H9 (cell line): ENCODE measurements at regions not wholly inside any gene's neighbourhood (a gene's known extent, or its start where the extent isn't known, plus 50 kb on each side); places are given as distances from the start of the nearest gene placed in this dataset.

Experiments
- DNase-seq: peaks from one replicate; pipeline ENCODE4 v3.0.0-alpha.2; 2017
- H2AFZ ChIP-seq: one replicate; pipeline ENCODE4 v1.6.1; 2013; ENCODE audit warnings: mild to moderate bottlenecking, low read length, control low read depth, moderate library complexity
- H2AK5ac ChIP-seq: 2 replicates; pipeline ENCODE4 v1.6.1; 2013; ENCODE audit warnings: low read length, control low read depth, mixed read lengths; ENCODE audit not compliant: insufficient read length
- H2BK120ac ChIP-seq: one replicate; pipeline ENCODE4 v1.6.1; 2013; ENCODE audit warnings: low read depth, mild to moderate bottlenecking, low read length, control low read depth, inconsistent platforms; ENCODE audit not compliant: poor library complexity, severe bottlenecking
- H2BK12ac ChIP-seq: 2 replicates; pipeline ENCODE4 v1.6.1; 2013; ENCODE audit warnings: low read length, control low read depth, mixed read lengths, low read depth; ENCODE audit not compliant: insufficient read length
- H2BK15ac ChIP-seq: 2 replicates; pipeline ENCODE4 v1.6.1; 2013; ENCODE audit warnings: low read depth, low read length, control low read depth
- H2BK20ac ChIP-seq: one replicate; pipeline ENCODE4 v1.6.1; 2013; ENCODE audit warnings: low read depth, mild to moderate bottlenecking, low read length, control low read depth, inconsistent platforms; ENCODE audit not compliant: poor library complexity, severe bottlenecking
- H2BK5ac ChIP-seq: 2 replicates; pipeline ENCODE4 v1.6.1; 2013; ENCODE audit warnings: low read length, control low read depth, mixed read lengths; ENCODE audit not compliant: insufficient read length
- H3K14ac ChIP-seq: 2 replicates; pipeline ENCODE4 v1.6.1; 2013; ENCODE audit warnings: low read length, control low read depth; ENCODE audit not compliant: insufficient read depth
- H3K18ac ChIP-seq: 2 replicates; pipeline ENCODE4 v1.6.1; 2013; ENCODE audit warnings: low read depth, mild to moderate bottlenecking, mixed read lengths, low read length, control low read depth; ENCODE audit not compliant: insufficient read length
- H3K23ac ChIP-seq: 2 replicates; pipeline ENCODE4 v1.6.1; 2013; ENCODE audit warnings: low read length, control low read depth, mixed read lengths, low read depth; ENCODE audit not compliant: insufficient read length
- H3K23me2 ChIP-seq: 2 replicates; pipeline ENCODE4 v1.6.1; 2013; ENCODE audit warnings: low read depth, mild to moderate bottlenecking, mixed read lengths, low read length, control low read depth; ENCODE audit not compliant: insufficient read length, poor library complexity, severe bottlenecking
- H3K27ac ChIP-seq: 2 replicates; pipeline ENCODE4 v1.5.1; 2013; ENCODE audit warnings: low read length, control low read depth, mixed read lengths, low read depth; ENCODE audit not compliant: insufficient read length
- H3K27me3 ChIP-seq: 2 replicates; pipeline ENCODE4 v1.6.1; 2013; ENCODE audit warnings: low read length, control low read depth, inconsistent platforms; ENCODE audit not compliant: insufficient read depth
- H3K4ac ChIP-seq: 2 replicates; pipeline ENCODE4 v1.6.1; 2013; ENCODE audit warnings: low read depth, mild to moderate bottlenecking, control low read depth, inconsistent platforms, low read length, moderate library complexity
- H3K4me1 ChIP-seq: 2 replicates; pipeline ENCODE4 v1.6.1; 2013; ENCODE audit warnings: low read length, control low read depth, inconsistent platforms; ENCODE audit not compliant: insufficient read depth
- H3K4me2 ChIP-seq: 2 replicates; pipeline ENCODE4 v1.6.1; 2013; ENCODE audit warnings: low read length, control low read depth, mixed read lengths; ENCODE audit not compliant: insufficient read length, insufficient read depth
- H3K56ac ChIP-seq: 2 replicates; pipeline ENCODE4 v1.6.1; 2013; ENCODE audit warnings: low read depth, mild to moderate bottlenecking, mixed read lengths, low read length, control low read depth; ENCODE audit not compliant: insufficient read length
- H3K79me1 ChIP-seq: 2 replicates; pipeline ENCODE4 v1.6.1; 2013; ENCODE audit warnings: low read depth, mild to moderate bottlenecking, moderate library complexity, low read length, control low read depth, inconsistent platforms; ENCODE audit not compliant: insufficient read depth, poor library complexity, severe bottlenecking
- H3K79me2 ChIP-seq: 2 replicates; pipeline ENCODE4 v1.6.1; 2013; ENCODE audit warnings: low read length, control low read depth, inconsistent platforms; ENCODE audit not compliant: insufficient read depth
- H3K9ac ChIP-seq: 2 replicates; pipeline ENCODE4 v1.6.1; 2013; ENCODE audit warnings: low read length, control low read depth, mixed read lengths; ENCODE audit not compliant: insufficient read length; ENCODE audit errors: extremely low read depth
- H3K9me3 ChIP-seq: one replicate; pipeline ENCODE4 v1.6.1; 2013; ENCODE audit warnings: low read depth, low read length, inconsistent platforms; ENCODE audit not compliant: control insufficient read depth
- H3T11ph ChIP-seq: one replicate; pipeline ENCODE4 v1.6.1; 2013; ENCODE audit warnings: mild to moderate bottlenecking, low read length, control low read depth, inconsistent platforms
- H4K20me1 ChIP-seq: one replicate; pipeline ENCODE4 v1.6.1; 2013; ENCODE audit not compliant: control insufficient read depth, insufficient read length, insufficient read depth
- H4K5ac ChIP-seq: 2 replicates; pipeline ENCODE4 v1.6.1; 2013; ENCODE audit warnings: low read depth, mild to moderate bottlenecking, mixed read lengths, low read length, control low read depth; ENCODE audit not compliant: insufficient read length
- H4K8ac ChIP-seq: replicated peaks from 2 replicates; pipeline ENCODE4 v1.6.1; 2013; ENCODE audit warnings: low read length, control low read depth, mixed read lengths, low read depth; ENCODE audit not compliant: insufficient read length
- H4K91ac ChIP-seq: 2 replicates; pipeline ENCODE4 v1.6.1; 2013; ENCODE audit warnings: low read depth, mild to moderate bottlenecking, moderate library complexity, mixed read lengths, low read length, control low read depth; ENCODE audit not compliant: insufficient read length
- H3K27ac Mint-ChIP-seq, 3 experiments: 2 replicates in 2 of 3; 3 replicates in 1 of 3; pipeline ENCODE4 v1.8.0; 2020 to 2021; ENCODE audit warnings: mixed read lengths in 3 of 3, mild to moderate bottlenecking in 1 of 3, moderate library complexity in 1 of 3
- H3K27me3 Mint-ChIP-seq: 2 replicates; pipeline ENCODE4 v1.8.0; 2021; ENCODE audit warnings: low read depth, mild to moderate bottlenecking, moderate library complexity, mixed read lengths
- H3K36me3 Mint-ChIP-seq, 3 experiments: 2 replicates in 2 of 3; 3 replicates in 1 of 3; pipeline ENCODE4 v1.8.0; 2020 to 2021; ENCODE audit warnings: low read depth in 3 of 3, mixed read lengths in 3 of 3; ENCODE audit not compliant: insufficient read depth in 1 of 3
- H3K4me1 Mint-ChIP-seq, 2 experiments: 2 replicates each; pipeline ENCODE4 v1.8.0; 2020; ENCODE audit warnings: mixed read lengths in 2 of 2
- H3K4me3 Mint-ChIP-seq, 2 experiments: 2 replicates in 1 of 2; 3 replicates in 1 of 2; pipeline ENCODE4 v1.8.0; 2020 to 2021; ENCODE audit warnings: mild to moderate bottlenecking in 2 of 2, mixed read lengths in 2 of 2, moderate library complexity in 1 of 2
- H3K9me3 Mint-ChIP-seq, 2 experiments: 2 replicates in 1 of 2; 3 replicates in 1 of 2; pipeline ENCODE4 v1.8.0; 2020; ENCODE audit warnings: mild to moderate bottlenecking in 2 of 2, mixed read lengths in 2 of 2, moderate library complexity in 1 of 2
- WGBS: extraction: QIAGEN DNeasy Blood & Tissue Kit; methylation state at CpG from one replicate; pipeline ENCODE4 v1.1.7; 2013; ENCODE audit warnings: missing lambda C conversion rate, low lambda C conversion rate, mixed read lengths; ENCODE audit not compliant: insufficient read length; ENCODE audit errors: extremely low coverage; 5-methylcytosine and 5-hydroxymethylcytosine counted together
- TF ChIP-seq, protein P1 (sequence below): fragments of 200-600 bp; sonication (generic); conservative IDR thresholded peaks from 3 replicates; pipeline ENCODE4 v1.8.0; 2021; ENCODE audit warnings: antibody characterized with exemption, mild to moderate bottlenecking

DNA sequence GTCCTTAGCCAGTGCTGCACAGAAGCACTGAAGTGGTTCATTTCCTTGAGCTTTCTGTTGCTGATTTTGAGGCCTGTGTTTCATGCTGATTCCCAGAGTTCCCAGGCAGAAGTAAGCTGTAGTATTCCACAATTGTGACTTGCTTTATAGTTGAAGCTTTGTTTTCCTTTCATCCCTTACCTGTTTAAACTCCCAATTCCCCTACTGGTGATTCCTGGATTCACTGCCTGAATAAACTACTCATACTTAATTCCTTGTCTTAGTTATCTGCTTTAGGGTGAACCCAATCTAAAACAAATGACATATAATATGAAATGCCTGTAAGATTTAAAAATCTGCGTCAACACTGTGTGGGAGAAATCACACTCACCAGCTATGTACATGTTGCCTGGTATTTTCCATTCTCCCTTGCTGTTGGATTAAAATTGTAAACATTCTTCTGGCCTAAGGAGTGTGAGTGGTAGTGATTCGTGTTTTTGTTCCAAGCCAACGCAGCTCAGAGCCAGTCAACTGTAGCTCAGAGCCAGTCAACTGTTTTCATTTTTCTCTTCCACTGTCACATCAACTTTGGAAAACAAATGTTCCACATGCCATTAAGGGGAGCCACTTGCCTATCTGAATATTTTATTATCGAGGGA lies 879.4 kb downstream of the MRPL39 start:
- Histone ChIP-seq H3K18ac (no peak overlapping the region), H3K4ac (no peak overlapping the region), H3T11ph (no peak overlapping the region), H4K20me1 (no peaks in the 10 kb centered on the region), H2BK5ac (no peak overlapping the region), H3K23ac (no peak overlapping the region), H3K9ac (no peak overlapping the region), H3K27ac (no peak overlapping the region), H3K56ac (no peak overlapping the region), H2BK120ac (no peak overlapping the region), H3K79me1 (no peaks in the 10 kb centered on the region), H2BK15ac (no peak overlapping the region), H4K91ac (no peak overlapping the region), H4K8ac (no peak overlapping the region), H3K27me3 (no peaks in the 10 kb centered on the region), H3K23me2 (no peaks in the 10 kb centered on the region), H3K4me1 (no peaks in the 10 kb centered on the region), H2BK20ac (no peak overlapping the region), H2AFZ (no peak overlapping the region), H3K9me3 (no peaks in the 10 kb centered on the region), H3K14ac (no peak overlapping the region), H4K5ac (no peak overlapping the region), H3K4me2 (no peak overlapping the region), H2BK12ac (no peak overlapping the region), H2AK5ac (no peak overlapping the region), H3K79me2 (no peaks in the 10 kb centered on the region)
- DNase-seq, result no peak
- Mint-ChIP-seq H3K9me3 (peaks cover 15 to 40% of the 10 kb centered on the region in 2 experiments; a peak in 4 of 5 replicates), H3K4me3 (no peak overlapping the region), H3K36me3 (no peaks in the 10 kb centered on the region), H3K4me1 (no peaks in the 10 kb centered on the region), H3K27ac (no peak overlapping the region), H3K27me3 (no peaks in the 10 kb centered on the region)
- no CpG with 5 or more reads among the region's 4 CpGs for WGBS
- TF ChIP-seq, protein P1, sequence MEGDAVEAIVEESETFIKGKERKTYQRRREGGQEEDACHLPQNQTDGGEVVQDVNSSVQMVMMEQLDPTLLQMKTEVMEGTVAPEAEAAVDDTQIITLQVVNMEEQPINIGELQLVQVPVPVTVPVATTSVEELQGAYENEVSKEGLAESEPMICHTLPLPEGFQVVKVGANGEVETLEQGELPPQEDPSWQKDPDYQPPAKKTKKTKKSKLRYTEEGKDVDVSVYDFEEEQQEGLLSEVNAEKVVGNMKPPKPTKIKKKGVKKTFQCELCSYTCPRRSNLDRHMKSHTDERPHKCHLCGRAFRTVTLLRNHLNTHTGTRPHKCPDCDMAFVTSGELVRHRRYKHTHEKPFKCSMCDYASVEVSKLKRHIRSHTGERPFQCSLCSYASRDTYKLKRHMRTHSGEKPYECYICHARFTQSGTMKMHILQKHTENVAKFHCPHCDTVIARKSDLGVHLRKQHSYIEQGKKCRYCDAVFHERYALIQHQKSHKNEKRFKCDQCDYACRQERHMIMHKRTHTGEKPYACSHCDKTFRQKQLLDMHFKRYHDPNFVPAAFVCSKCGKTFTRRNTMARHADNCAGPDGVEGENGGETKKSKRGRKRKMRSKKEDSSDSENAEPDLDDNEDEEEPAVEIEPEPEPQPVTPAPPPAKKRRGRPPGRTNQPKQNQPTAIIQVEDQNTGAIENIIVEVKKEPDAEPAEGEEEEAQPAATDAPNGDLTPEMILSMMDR, result no peak
